Body of pancreas (tissue), 4 donors: ENCODE measurements at regions not wholly inside any gene's neighbourhood (a gene's known extent, or its start where the extent isn't known, plus 50 kb on each side); places are given as distances from the start of the nearest gene placed in this dataset.

ENCODE experiments used
- ATAC-seq: fragments of 150-250 bp; one replicate; pipeline ENCODE4 v1.9.1; 2016
- DNase-seq, 4 donors: peaks; one replicate each; pipeline ENCODE4 v3.0.0-alpha.2; 2019
- H3K27ac ChIP-seq, 4 donors: fragments of 200-600 bp; sonication (generic); 1 replicate in 3 of 4; 2 replicates in 1 of 4; pipeline versions ENCODE4 v1.5.1 to v1.6.1; 2016 to 2019; ENCODE audit warnings: mild to moderate bottlenecking in 1 of 4, mixed read lengths in 1 of 4, moderate library complexity in 1 of 4
- H3K27me3 ChIP-seq, 2 donors: fragments of 200-600 bp; sonication (generic); one replicate each; pipeline ENCODE4 v1.6.0; 2016; ENCODE audit warnings: mild to moderate bottlenecking in 1 of 2
- H3K36me3 ChIP-seq, 2 donors: fragments of 200-600 bp; sonication (generic); replicated peaks in 1 of 2; 2 replicates each; pipeline ENCODE4 v1.5.1; 2016; ENCODE audit warnings: low read depth in 2 of 2; ENCODE audit not compliant: insufficient read depth in 1 of 2
- H3K4me1 ChIP-seq: fragments of 200-600 bp; sonication (generic); one replicate; pipeline ENCODE4 v1.6.0; 2016
- H3K4me3 ChIP-seq, 2 donors: fragments of 200-600 bp; sonication (generic); 1 replicate in 1 of 2; 2 replicates in 1 of 2; pipeline ENCODE4 v1.5.1; 2016 to 2019
- H3K9me3 ChIP-seq, 3 donors: fragments of 200-600 bp; sonication (generic); 1 replicate in 2 of 3; 2 replicates in 1 of 3; pipeline ENCODE4 v1.5.1; 2016
- POLR2A ChIP-seq, 3 donors: fragments of 450-650 bp; IDR thresholded peaks; one replicate each; pipeline ENCODE4 v1.6.1; 2016; ENCODE audit warnings: antibody characterized with exemption in 3 of 3, mild to moderate bottlenecking in 2 of 3
- WGBS, 2 donors: methylation state at CpG; one replicate each; pipeline ENCODE4 v1.1.5; 2017; 5-methylcytosine and 5-hydroxymethylcytosine counted together
- intact Hi-C: fragments of 100-400 bp; cut with DNase I; formaldehyde crosslinking; loops from one replicate; pipeline ENCODE4 v1.15.1; 2023
- TF ChIP-seq, protein P1 (sequence below), 7 experiments: fragments of 450-650 bp in 4 of 7; fragments of 200-600 bp in 3 of 7; sonication (generic) in 3 of 7; IDR thresholded peaks; one replicate each; pipeline ENCODE4 v1.5.1; 2016 to 2019; ENCODE audit warnings: antibody characterized with exemption in 7 of 7

DNA sequence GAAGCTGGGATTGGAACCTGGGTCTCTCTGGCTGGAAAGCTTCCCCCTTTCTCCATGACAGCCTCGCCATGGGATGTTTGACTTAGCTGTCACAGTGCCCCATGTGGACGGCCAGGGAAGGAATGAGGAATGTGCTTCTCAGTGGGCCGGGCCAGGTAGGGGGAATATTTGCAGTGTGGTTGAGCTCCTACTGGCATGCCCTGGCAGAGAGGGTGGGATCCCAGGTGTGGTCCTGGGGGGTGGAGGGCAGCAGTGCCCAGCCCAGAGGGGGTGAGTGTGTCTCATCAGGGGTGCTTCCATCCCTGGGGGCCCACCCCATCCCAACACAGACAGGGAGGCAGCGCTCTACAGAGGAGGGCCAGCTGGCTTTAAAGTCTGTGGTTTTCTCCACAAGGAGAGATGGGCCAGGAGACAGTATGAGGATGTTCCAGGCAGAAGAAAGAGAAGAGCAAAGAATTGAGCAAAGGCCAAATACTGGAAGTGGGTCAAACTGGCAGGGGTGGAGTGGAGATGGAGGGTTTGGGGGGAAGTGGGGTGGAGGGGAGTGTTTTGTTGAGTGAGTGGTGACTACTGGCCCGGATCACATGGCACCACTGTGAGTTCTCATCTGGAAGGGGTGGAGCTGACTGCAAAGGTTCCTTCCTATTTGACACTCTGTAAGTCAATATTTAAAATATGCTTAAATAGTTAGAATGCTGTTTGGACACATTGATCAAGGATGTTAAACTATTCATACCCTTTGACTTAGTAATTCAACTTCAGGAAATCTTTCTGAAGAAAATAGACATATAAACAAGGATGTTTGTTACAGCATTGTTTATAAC lies 94.0 kb downstream of the MYCN start:
- DNase-seq (no peak), ATAC-seq (no peak)
- H3K4me3 ChIP-seq = no peak overlapping the region
- no peaks in the 10 kb centered on the region for H3K36me3 ChIP-seq
- TF ChIP-seq POLR2A (IDR thresholded peaks at IDR 0.05) = no peak
- TF ChIP-seq, protein P1, sequence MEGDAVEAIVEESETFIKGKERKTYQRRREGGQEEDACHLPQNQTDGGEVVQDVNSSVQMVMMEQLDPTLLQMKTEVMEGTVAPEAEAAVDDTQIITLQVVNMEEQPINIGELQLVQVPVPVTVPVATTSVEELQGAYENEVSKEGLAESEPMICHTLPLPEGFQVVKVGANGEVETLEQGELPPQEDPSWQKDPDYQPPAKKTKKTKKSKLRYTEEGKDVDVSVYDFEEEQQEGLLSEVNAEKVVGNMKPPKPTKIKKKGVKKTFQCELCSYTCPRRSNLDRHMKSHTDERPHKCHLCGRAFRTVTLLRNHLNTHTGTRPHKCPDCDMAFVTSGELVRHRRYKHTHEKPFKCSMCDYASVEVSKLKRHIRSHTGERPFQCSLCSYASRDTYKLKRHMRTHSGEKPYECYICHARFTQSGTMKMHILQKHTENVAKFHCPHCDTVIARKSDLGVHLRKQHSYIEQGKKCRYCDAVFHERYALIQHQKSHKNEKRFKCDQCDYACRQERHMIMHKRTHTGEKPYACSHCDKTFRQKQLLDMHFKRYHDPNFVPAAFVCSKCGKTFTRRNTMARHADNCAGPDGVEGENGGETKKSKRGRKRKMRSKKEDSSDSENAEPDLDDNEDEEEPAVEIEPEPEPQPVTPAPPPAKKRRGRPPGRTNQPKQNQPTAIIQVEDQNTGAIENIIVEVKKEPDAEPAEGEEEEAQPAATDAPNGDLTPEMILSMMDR (IDR thresholded peaks at IDR 0.05) = no peak
- no peak overlapping the region for H3K27ac ChIP-seq
- intact Hi-C loops = no loop called here
- WGBS, 2 donors = 34 to 44% methylated on average over 4 of the region's 5 CpGs
- no peaks in the 10 kb centered on the region for H3K4me1 ChIP-seq
- H3K27me3 ChIP-seq = no peaks in the 10 kb centered on the region
- H3K9me3 ChIP-seq = no peaks in the 10 kb centered on the region

DNA sequence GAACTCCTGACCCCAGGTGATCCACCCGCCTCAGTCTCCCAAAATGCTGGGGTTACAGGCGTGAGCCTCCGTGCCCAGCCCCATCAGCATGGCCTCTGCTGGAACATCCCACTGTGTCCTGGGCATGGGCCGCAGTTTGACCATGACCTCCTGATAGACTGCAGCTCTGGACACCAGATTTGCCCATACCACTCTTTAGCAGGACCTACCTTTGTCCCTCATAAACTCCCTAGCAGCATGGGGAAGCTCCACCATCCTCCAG lies 92.6 kb downstream of the MYCN start:
- WGBS, 2 donors = 83 to 91% methylated on average over 3 to 4 of the region's 4 CpGs
- Histone ChIP-seq H3K27ac (no peak overlapping the region), H3K9me3 (no peaks in the 10 kb centered on the region), H3K27me3 (no peaks in the 10 kb centered on the region), H3K36me3 (no peaks in the 10 kb centered on the region), H3K4me3 (no peak overlapping the region), H3K4me1 (no peaks in the 10 kb centered on the region)
- DNase-seq (no peak), ATAC-seq (no peak)
- no peak for TF ChIP-seq POLR2A (IDR thresholded peaks at IDR 0.05)
- TF ChIP-seq, protein P1 (IDR thresholded peaks at IDR 0.05) = no peak
- intact Hi-C loops = no loop called here

DNA sequence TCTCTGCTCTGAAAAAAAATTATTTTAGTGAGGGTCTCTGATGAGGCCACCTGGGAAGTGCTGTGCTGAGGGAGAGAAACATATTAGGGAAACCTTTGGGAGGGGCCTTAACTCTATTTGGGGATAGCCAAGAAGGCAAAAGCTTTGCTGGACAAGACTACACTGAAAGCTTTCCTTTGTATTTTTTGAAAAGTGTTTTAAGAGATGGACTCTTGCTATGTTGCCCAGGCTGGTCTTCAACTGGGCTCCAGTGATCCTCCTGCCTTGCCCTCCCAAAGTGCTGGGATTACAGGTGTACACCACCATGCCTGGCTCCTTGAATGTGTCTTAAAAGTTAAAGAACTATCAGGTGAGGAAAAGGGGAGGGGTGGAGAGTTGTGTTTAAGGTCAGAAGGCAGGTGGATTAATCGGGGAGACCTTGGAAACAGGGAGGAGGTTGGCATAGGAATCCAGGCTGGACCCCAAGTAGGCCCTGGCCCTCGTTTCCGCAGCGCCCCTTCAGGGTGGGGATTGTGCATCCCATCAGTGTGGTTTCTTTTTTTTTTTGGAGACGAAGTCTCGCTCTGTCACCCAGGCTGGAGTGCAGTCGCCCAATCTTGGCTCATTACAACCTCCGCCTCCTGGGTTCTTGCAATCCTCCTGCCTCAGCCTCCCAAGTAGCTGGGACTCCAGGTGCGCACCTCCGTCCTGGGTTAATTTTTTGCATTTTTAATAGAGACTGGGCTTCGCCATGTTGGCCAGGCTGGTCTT lies 92.1 kb downstream of the MYCN start:
- ATAC-seq = no peak

DNA sequence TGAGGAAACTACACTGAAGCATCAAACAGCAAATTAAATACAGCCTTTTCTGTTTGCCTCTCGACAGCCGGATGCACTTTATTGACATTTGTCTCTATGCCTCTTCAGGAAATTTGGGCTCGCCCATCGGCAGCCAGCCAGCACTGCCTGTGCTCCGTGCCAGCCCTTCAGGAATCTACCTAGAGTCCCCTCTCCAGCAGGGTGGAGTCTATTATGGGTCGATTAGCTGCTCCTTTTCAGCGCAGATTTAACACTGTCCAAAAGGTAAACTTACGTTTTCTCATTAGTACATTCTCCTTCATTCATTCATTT lies 91.5 kb downstream of the MYCN start:
- no peaks in the 10 kb centered on the region for H3K4me1 ChIP-seq
- no peak overlapping the region for H3K27ac ChIP-seq
- ATAC-seq (no peak), DNase-seq (no peak)
- no peaks in the 10 kb centered on the region for H3K36me3 ChIP-seq
- intact Hi-C loops = no loop called here
- no peak overlapping the region for H3K4me3 ChIP-seq
- 46 to 58% methylated on average over 8 of the region's 8 CpGs for WGBS, 2 donors
- no peaks in the 10 kb centered on the region for H3K27me3 ChIP-seq
- no peaks in the 10 kb centered on the region for H3K9me3 ChIP-seq
- TF ChIP-seq, protein P1 (IDR thresholded peaks at IDR 0.05) = no peak
- TF ChIP-seq POLR2A (IDR thresholded peaks at IDR 0.05) = no peak

More for the DNA sequence above, 92.1 kb downstream of the MYCN start:
- DNase-seq = no peak
- intact Hi-C loops = no loop called here
- Histone ChIP-seq H3K9me3 (no peaks in the 10 kb centered on the region), H3K27me3 (no peaks in the 10 kb centered on the region), H3K36me3 (no peaks in the 10 kb centered on the region), H3K4me3 (no peak overlapping the region), H3K27ac (no peak overlapping the region), H3K4me1 (no peaks in the 10 kb centered on the region)
- WGBS, 2 donors = 87 to 88% methylated on average over 11 of the region's 11 CpGs
- TF ChIP-seq POLR2A (IDR thresholded peaks at IDR 0.05) = no peak
- TF ChIP-seq, protein P1 (IDR thresholded peaks at IDR 0.05) = no peak
